GM12878 (cell line): ENCODE measurements at regions not wholly inside any gene's neighbourhood (a gene's known extent, or its start where the extent isn't known, plus 50 kb on each side); places are given as distances from the start of the nearest gene placed in this dataset.

ENCODE experiments used
- ATAC-seq: fragments of 200-7000 bp; cut with Tn5 transposase; 3 replicates; pipeline ENCODE4 v1.9.1; 2020; ENCODE audit warnings: mild to moderate bottlenecking, moderate library complexity
- BruUV-seq: library from RNA; stranded (reverse); fragments of 400-500 nt; replicated peaks from 2 replicates; lab custom pipeline; 2021; lab: Mats Ljungman, UMichigan
- CTCF ChIA-PET: fragments of 300-600 bp; sonication (Branson Sonifier 250); formaldehyde crosslinking; extraction: SDS; loops from one replicate; lab custom pipeline; 2021; ENCODE audit warnings: inconsistent platforms; lab: Yijun Ruan, JAX
- POLR2A ChIA-PET: fragments of 350-600 bp; formaldehyde crosslinking; extraction: SDS; loops from one replicate; lab custom pipeline; 2021; ENCODE audit warnings: inconsistent platforms; lab: Charles Lee
- RAD21 ChIA-PET: fragments of 300-600 bp; sonication (Branson Sonifier 250); formaldehyde crosslinking; loops from one replicate; lab custom pipeline; 2023; ENCODE audit warnings: antibody characterized with exemption; ENCODE audit not compliant: unreplicated experiment; lab: Charles Lee
- SMC1A ChIA-PET: fragments of 300-600 bp; sonication (Branson Sonifier 250); formaldehyde crosslinking; loops from one replicate; lab custom pipeline; 2023; ENCODE audit not compliant: unreplicated experiment, uncharacterized antibody; lab: Charles Lee
- DNase-seq: peaks from one replicate; pipeline ENCODE4 v3.0.0-alpha.2; 2011; ENCODE audit warnings: low read depth, low spot score
- FAIRE-seq: peaks from 3 replicates; lab custom pipeline; 2011; peaks lifted over from hg19 to GRCh38; lab: Jason Lieb, UNC
- H2AFZ ChIP-seq: 2 replicates; pipeline ENCODE4 v1.6.0; 2011; ENCODE audit warnings: low read depth, low read length, control low read depth; ENCODE audit not compliant: control insufficient read depth
- H3K27ac ChIP-seq: 2 replicates; pipeline ENCODE4 v1.5.1; 2011; ENCODE audit warnings: control low read depth; ENCODE audit not compliant: control insufficient read depth, insufficient read depth
- H3K27me3 ChIP-seq, 2 experiments: replicated peaks in 1 of 2; 2 replicates each; pipeline versions ENCODE4 v1.6.0 to v1.6.1; 2011; ENCODE audit warnings: low read length in 1 of 2; ENCODE audit not compliant: control insufficient read depth in 2 of 2, insufficient read depth in 2 of 2
- H3K36me3 ChIP-seq, 2 experiments: 2 replicates each; pipeline ENCODE4 v1.5.1; 2011; ENCODE audit warnings: low read length in 1 of 2; ENCODE audit not compliant: control insufficient read depth in 2 of 2, insufficient read depth in 2 of 2
- H3K4me1 ChIP-seq: 2 replicates; pipeline ENCODE4 v1.6.1; 2011; ENCODE audit warnings: mild to moderate bottlenecking, low read length, moderate library complexity, mixed read lengths; ENCODE audit not compliant: control insufficient read depth, insufficient read depth
- H3K4me2 ChIP-seq: 2 replicates; pipeline ENCODE4 v1.6.0; 2011; ENCODE audit warnings: control low read depth; ENCODE audit not compliant: control insufficient read depth, insufficient read depth
- H3K4me3 ChIP-seq: fragments of 200-600 bp; sonication (generic); 2 replicates; pipeline ENCODE4 v1.5.1; 2016
- H3K79me2 ChIP-seq: 2 replicates; pipeline ENCODE4 v1.6.0; 2011; ENCODE audit warnings: low read length; ENCODE audit not compliant: control insufficient read depth, insufficient read depth
- H3K9ac ChIP-seq: 2 replicates; pipeline ENCODE4 v1.8.0; 2011; ENCODE audit warnings: low read length, control low read depth, mixed read lengths; ENCODE audit not compliant: control insufficient read depth, insufficient read depth
- H3K9me3 ChIP-seq: replicated peaks from 3 replicates; pipeline ENCODE4 v1.5.1; 2011; ENCODE audit warnings: mild to moderate bottlenecking, low read length; ENCODE audit not compliant: control insufficient read depth, insufficient read depth
- H4K20me1 ChIP-seq: 2 replicates; pipeline ENCODE4 v1.6.0; 2011; ENCODE audit not compliant: control insufficient read depth, insufficient read depth
- BCL11A ChIP-seq: IDR thresholded peaks from 2 replicates; pipeline ENCODE4 v1.6.1; 2011; ENCODE audit warnings: low read depth, low read length
- BHLHE40 ChIP-seq, 2 experiments: fragments of 450-650 bp in 1 of 2; IDR thresholded peaks; 2 replicates each; pipeline ENCODE4 v1.6.1; 2011 to 2017; ENCODE audit warnings: low read depth in 2 of 2, borderline replicate concordance in 1 of 2, improper control_type of control experiment in 1 of 2, low read length in 1 of 2, mild to moderate bottlenecking in 1 of 2
- FOS ChIP-seq: IDR thresholded peaks from 3 replicates; pipeline ENCODE4 v1.6.1; 2011; ENCODE audit warnings: borderline replicate concordance; ENCODE audit not compliant: insufficient read length; ENCODE audit errors: extremely low read depth
- FOXM1 ChIP-seq: IDR thresholded peaks from 2 replicates; pipeline ENCODE4 v1.6.1; 2012; ENCODE audit warnings: low read depth, mild to moderate bottlenecking, inconsistent platforms, low read length, moderate library complexity
- HDAC6 ChIP-seq: fragments of 200-600 bp; sonication (generic); IDR thresholded peaks from one replicate; pipeline ENCODE4 v1.8.0; 2017; ENCODE audit warnings: antibody characterized with exemption; ENCODE audit not compliant: unreplicated experiment
- MYC ChIP-seq: IDR thresholded peaks from 2 replicates; pipeline ENCODE4 v1.6.1; 2011; ENCODE audit warnings: mild to moderate bottlenecking, low read length, moderate library complexity, inconsistent platforms; ENCODE audit not compliant: insufficient read depth, insufficient replicate concordance, insufficient read length, severe bottlenecking
- RB1 ChIP-seq: fragments of 450-650 bp; formaldehyde crosslinking; IDR thresholded peaks from 2 replicates; pipeline ENCODE4 v1.6.1; 2017; ENCODE audit warnings: mild to moderate bottlenecking, borderline replicate concordance
- RBBP5 ChIP-seq: fragments of 200-600 bp; sonication (generic); conservative IDR thresholded peaks from 2 replicates; pipeline ENCODE4 v1.6.1; 2016
- SIX5 ChIP-seq: IDR thresholded peaks from 2 replicates; pipeline ENCODE4 v1.6.1; 2011; ENCODE audit warnings: mild to moderate bottlenecking, low read depth, low read length, moderate library complexity; ENCODE audit not compliant: severe bottlenecking
- SMARCA5 ChIP-seq: fragments of 450-650 bp; IDR thresholded peaks from 2 replicates; pipeline ENCODE4 v1.6.1; 2017; ENCODE audit warnings: mild to moderate bottlenecking
- WGBS: methylation state at CpG from one replicate; pipeline ENCODE4 v1.1.6; 2016; ENCODE audit warnings: low lambda C conversion rate; ENCODE audit not compliant: insufficient replicate concordance, insufficient coverage; ENCODE audit errors: missing lambda C conversion rate; 5-methylcytosine and 5-hydroxymethylcytosine counted together
- in situ Hi-C: fragments of 300-500 bp; cut with MboI; formaldehyde crosslinking; loops from 9 replicates; pipeline ENCODE4 v1.14.3; 2018; ENCODE audit warnings: mixed read lengths
- intact Hi-C: fragments of 100-400 bp; cut with micrococcal nuclease; formaldehyde crosslinking; loops from one replicate; pipeline ENCODE4 v1.14.2; 2022; ENCODE audit not compliant: unreplicated experiment
- TF ChIP-seq, protein P1 (sequence below): IDR thresholded peaks from 2 replicates; pipeline ENCODE4 v1.6.1; 2012; ENCODE audit warnings: low read depth, low read length, improper control_type of control experiment
- TF ChIP-seq, protein P2 (sequence below): fragments of 450-650 bp; IDR thresholded peaks from 2 replicates; pipeline ENCODE4 v1.6.1; 2016; ENCODE audit warnings: mild to moderate bottlenecking

DNA sequence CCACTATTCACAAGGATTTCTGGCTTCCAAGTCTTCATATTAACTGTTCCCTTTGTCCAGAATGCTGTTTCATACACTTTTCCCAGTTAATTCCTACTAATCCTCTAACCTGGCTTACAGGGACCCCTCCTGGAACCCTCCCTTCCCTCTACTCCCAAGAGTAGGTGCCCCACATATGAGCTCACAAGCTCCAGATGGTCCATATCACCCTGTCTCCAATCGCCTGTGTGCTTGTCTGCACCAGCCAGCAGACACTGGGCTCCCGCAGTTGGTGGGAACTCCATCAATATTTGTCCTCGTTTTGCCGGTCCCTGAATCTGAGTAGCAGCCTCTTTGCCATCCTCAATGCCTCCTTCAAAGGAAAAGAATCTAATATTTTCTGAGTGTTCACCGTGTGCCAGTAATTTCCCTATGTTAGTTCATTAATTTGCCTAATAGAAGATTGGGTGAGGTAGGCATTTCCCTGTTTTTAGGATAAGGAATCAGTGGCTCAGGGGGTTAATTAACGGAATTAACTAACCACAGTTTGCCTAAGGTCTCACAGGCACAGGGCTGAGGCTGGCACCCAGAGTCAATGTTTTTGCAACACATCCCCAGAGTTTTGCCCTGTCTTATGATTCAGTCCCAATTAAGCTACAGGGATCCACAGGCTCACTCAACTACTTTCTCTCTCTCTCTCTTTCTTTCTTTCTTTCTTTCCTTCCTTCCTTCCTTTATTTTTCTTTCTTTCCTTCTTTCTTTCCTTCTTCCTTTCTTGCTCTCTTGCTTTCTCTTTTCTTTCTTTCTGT is 141.6 kb upstream of the CYP1B1 start:
- SMC1A ChIA-PET = interaction anchor here (0.8 kb wide), 1 partner anchor 33 kb away, joined by 3 read pairs; no protein-coding TSS in a partner anchor
- Histone ChIP-seq H3K27ac (no peak overlapping the region), H3K27me3 (no peaks in the 10 kb centered on the region), H3K9ac (no peak overlapping the region), H3K4me3 (no peak overlapping the region), H3K9me3 (no peaks in the 10 kb centered on the region; the same call in 1 of the 3 replicates), H3K4me2 (no peak overlapping the region), H3K36me3 (no peaks in the 10 kb centered on the region), H2AFZ (no peak overlapping the region), H3K79me2 (no peaks in the 10 kb centered on the region), H3K4me1 (no peaks in the 10 kb centered on the region), H4K20me1 (no peaks in the 10 kb centered on the region)
- in situ Hi-C loops = no loop called here
- CTCF ChIA-PET = interaction anchor here (0.7 to 1.0 kb wide), 3 partner anchors 10 to 202 kb away, joined by 3 read pairs; no protein-coding TSS in a partner anchor
- no peak for FAIRE-seq
- RAD21 ChIA-PET = interaction anchor here (0.7 kb wide), 1 partner anchor 1487 kb away, joined by 4 read pairs; no protein-coding TSS in a partner anchor
- BruUV-seq = no TSS peak
- intact Hi-C loops = no loop called here
- no peak for DNase-seq
- POLR2A ChIA-PET = no interaction called here
- 52% methylated on average over 6 of the region's 6 CpGs for WGBS
- no peak for ATAC-seq
- TF ChIP-seq, protein P1, sequence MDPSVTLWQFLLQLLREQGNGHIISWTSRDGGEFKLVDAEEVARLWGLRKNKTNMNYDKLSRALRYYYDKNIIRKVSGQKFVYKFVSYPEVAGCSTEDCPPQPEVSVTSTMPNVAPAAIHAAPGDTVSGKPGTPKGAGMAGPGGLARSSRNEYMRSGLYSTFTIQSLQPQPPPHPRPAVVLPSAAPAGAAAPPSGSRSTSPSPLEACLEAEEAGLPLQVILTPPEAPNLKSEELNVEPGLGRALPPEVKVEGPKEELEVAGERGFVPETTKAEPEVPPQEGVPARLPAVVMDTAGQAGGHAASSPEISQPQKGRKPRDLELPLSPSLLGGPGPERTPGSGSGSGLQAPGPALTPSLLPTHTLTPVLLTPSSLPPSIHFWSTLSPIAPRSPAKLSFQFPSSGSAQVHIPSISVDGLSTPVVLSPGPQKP = no peak
- TF ChIP-seq, protein P2, sequence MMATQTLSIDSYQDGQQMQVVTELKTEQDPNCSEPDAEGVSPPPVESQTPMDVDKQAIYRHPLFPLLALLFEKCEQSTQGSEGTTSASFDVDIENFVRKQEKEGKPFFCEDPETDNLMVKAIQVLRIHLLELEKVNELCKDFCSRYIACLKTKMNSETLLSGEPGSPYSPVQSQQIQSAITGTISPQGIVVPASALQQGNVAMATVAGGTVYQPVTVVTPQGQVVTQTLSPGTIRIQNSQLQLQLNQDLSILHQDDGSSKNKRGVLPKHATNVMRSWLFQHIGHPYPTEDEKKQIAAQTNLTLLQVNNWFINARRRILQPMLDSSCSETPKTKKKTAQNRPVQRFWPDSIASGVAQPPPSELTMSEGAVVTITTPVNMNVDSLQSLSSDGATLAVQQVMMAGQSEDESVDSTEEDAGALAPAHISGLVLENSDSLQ = no peak
- TF ChIP-seq MYC = no peak
- no peak for TF ChIP-seq RB1
- no peak for TF ChIP-seq SIX5
- no peak for TF ChIP-seq SMARCA5
- TF ChIP-seq HDAC6 = no peak
- TF ChIP-seq FOS = no peak
- no peak for TF ChIP-seq RBBP5
- no peak for TF ChIP-seq BHLHE40 (IDR thresholded peaks at IDR 0.05; ENCODE audit: borderline replicate concordance in 1 of 2, low read depth in 2 of 2, low read length in 1 of 2)
- no peak for TF ChIP-seq BCL11A
- TF ChIP-seq FOXM1 = no peak
- TF ChIP-seq, all 136 proteins: peak for 0
